WI38 (cell line): ENCODE measurements at regions not wholly inside any gene's neighbourhood (a gene's known extent, or its start where the extent isn't known, plus 50 kb on each side); places are given as distances from the start of the nearest gene placed in this dataset.

ENCODE experiments used
- H3K4me3 ChIP-seq: 2 replicates; pipeline ENCODE4 v1.5.1; 2011; ENCODE audit warnings: low read depth, mild to moderate bottlenecking, control low read depth, low read length
- TF ChIP-seq, protein P1 (sequence below): IDR thresholded peaks from 2 replicates; pipeline ENCODE4 v1.5.1; 2012; ENCODE audit warnings: low read depth, mild to moderate bottlenecking, control low read depth, low read length

DNA sequence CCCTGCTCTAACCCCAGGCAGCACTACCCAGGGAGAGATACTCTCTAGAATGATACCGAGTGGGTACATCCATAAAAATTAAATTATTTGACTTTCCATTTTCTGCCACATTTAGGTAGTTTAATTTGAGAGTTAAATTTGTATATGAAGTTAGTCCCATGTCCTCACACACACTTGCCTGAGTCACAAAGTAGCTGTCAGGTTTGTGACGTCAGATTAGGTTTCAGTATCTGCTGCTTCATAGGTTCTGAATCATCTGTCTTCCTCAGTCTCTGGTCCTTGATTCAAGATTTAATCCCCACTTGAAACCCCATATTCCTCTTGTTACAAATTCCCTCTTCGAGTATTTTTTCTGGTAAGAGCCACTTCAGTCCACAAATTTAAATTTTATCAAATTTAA, 738.6 kb upstream of the FAM98A start:
- H3K4me3 ChIP-seq: no peak overlapping the region
- TF ChIP-seq, protein P1, sequence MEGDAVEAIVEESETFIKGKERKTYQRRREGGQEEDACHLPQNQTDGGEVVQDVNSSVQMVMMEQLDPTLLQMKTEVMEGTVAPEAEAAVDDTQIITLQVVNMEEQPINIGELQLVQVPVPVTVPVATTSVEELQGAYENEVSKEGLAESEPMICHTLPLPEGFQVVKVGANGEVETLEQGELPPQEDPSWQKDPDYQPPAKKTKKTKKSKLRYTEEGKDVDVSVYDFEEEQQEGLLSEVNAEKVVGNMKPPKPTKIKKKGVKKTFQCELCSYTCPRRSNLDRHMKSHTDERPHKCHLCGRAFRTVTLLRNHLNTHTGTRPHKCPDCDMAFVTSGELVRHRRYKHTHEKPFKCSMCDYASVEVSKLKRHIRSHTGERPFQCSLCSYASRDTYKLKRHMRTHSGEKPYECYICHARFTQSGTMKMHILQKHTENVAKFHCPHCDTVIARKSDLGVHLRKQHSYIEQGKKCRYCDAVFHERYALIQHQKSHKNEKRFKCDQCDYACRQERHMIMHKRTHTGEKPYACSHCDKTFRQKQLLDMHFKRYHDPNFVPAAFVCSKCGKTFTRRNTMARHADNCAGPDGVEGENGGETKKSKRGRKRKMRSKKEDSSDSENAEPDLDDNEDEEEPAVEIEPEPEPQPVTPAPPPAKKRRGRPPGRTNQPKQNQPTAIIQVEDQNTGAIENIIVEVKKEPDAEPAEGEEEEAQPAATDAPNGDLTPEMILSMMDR: no peak

DNA sequence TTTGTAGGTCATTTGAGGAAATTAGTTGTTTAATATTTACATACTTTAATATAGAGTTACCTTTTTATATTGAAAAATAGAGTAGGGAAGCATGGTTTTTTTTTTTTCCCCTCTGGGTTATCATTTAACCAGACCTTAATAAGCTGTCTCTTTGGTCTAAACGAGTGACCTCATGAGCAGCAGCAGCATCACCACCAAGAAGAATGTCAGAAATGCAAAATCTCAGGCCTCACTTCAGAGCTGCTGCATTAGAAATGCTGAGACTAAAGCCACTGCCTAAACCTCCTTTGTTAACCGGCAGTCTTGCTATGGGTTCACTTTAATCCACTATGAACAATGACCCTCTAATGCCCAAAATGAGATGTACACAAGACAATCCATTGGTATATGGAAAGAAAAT, 733.7 kb upstream of the FAM98A start:
- H3K4me3 ChIP-seq: no peak overlapping the region
- TF ChIP-seq, protein P1: no peak

DNA sequence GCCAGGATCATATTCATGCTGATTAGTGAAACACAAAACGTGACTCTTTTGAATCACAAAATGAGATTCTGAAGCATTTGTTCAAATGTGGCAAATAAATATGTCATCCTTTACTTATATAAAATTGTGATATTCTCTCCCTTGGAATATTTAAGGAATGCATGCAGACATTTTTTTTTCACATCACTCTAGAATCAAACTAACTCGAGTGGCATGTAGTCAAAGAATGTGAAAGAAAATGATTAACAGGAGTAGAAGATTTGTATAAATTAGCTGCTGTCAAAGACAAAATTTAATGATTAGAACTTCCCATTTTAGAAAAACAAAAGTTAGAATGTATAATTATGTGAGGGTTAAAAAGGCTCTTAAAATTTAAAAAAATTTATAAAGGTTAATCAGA, 721.0 kb upstream of the FAM98A start:
- H3K4me3 ChIP-seq: no peak overlapping the region
- TF ChIP-seq, protein P1: no peak

DNA sequence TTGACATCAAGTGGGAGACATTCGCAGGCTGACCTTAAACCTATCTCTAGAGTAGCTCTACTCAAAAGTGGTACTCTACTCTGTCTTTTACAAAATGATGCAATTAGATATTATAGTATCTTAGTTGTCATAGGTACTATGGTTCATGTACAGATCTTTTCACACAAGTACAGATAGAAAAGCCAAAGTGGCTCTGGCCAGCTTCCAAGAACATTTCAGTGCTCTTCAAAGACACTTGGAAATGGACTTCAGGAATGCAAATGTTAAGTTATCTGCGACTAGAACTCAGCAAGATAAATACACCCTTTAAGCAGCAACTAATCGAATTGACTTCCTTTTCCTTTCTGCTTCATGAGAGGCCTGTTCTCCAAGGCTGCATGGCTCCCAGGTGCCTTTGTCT, 718.7 kb upstream of the FAM98A start:
- TF ChIP-seq, protein P1: no peak
- H3K4me3 ChIP-seq: no peak overlapping the region

DNA sequence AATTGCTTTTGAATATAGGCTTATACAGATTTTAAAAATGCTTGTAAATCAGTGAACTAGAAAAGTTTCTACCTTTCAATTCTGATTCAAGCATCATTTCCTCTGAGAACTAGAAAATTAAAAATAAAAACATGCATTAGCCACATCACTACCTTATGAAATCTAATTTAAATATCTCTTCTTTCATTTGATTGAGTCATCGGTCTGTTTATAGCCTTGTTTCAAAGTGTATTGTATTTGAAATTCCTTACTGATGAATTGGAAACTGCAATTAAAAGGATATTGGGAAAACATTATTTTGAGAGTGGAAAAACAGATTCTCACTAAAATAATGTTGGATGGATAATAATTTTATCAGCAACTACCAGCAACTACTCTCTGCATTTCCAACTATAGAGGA, 717.7 kb upstream of the FAM98A start:
- no peak overlapping the region for H3K4me3 ChIP-seq
- TF ChIP-seq, protein P1: no peak

DNA sequence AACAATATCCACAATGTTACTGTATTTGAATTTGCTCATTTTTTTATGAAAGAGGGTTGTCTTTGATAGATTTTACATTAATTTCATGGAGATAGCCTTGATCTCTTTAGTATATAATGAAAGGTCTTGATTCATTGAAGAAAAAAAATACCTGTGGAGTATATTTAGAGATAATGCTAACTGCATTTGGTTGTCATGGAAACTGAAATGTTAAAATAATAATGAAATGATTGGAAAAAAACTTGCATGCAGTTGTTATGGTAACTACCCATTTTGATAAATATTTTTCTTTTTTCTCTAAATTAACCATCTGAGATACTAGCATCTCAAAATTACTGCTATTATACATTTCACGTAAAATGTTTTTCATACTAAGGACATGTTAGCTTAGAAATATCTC, 712.7 kb upstream of the FAM98A start:
- TF ChIP-seq, protein P1: no peak
- no peak overlapping the region for H3K4me3 ChIP-seq

DNA sequence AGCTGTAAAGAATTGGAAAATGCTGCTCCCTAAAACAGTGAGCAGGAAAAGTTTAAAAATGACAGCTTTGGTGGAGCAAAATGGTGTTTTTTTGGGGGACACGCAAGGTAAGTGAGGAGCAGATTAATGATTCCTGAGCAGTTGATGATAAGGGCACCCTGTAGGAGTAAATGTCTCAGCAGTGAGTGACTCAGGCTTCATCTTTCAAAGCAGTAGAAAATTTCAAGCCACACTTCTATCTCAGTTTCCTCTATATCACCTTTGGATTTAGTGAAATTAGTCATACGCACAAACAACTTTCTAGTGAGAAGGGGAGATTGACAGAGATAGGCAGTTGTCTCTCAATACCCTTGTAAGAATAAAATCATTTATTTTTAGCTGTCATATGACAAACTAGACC, 709.0 kb upstream of the FAM98A start:
- no peak overlapping the region for H3K4me3 ChIP-seq
- TF ChIP-seq, protein P1: no peak

DNA sequence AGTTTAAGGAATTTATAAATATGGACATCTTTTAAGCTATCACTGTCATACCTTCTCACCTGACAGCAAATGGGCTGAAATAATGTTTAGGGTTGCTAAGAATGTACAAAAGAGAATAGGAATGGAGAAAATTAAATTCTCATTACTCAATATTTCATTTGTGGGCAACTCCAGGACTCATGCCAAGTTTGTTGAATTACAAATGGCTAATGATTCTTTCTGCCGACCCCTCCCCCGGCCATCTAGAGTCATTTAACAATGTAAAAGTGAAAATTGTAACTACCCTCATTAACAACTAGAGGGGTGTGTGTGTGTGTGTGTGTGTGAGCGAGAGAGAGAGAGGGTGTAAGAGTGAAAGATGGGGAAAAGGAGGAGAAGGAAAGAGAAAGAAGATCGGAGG, 708.5 kb upstream of the FAM98A start:
- H3K4me3 ChIP-seq: no peak overlapping the region
- TF ChIP-seq, protein P1: no peak
